Neural cell (in vitro differentiated cells): ENCODE measurements at regions not wholly inside any gene's neighbourhood (a gene's known extent, or its start where the extent isn't known, plus 50 kb on each side); places are given as distances from the start of the nearest gene placed in this dataset.

Experiments
- H2AFZ ChIP-seq: fragments of 200-600, 300-800 bp; sonication (generic), shearing (Covaris generic); 2 replicates; pipeline ENCODE4 v1.6.0; 2014; ENCODE audit warnings: low read depth, mild to moderate bottlenecking, antibody characterized with exemption, low read length, moderate library complexity
- H3F3A ChIP-seq: fragments of 200-600 bp; shearing (Covaris generic); 2 replicates; pipeline ENCODE4 v1.6.1; 2016; ENCODE audit warnings: mild to moderate bottlenecking, moderate library complexity, mixed read lengths, antibody characterized with exemption, low read length; ENCODE audit not compliant: insufficient read depth, poor library complexity, severe bottlenecking
- H3K27ac ChIP-seq: fragments of 200-600, 300-800 bp; sonication (generic), shearing (Covaris generic); 2 replicates; pipeline ENCODE4 v1.5.1; 2014; ENCODE audit warnings: mild to moderate bottlenecking, low read length, moderate library complexity
- H3K27me3 ChIP-seq: fragments of 300-800, 200-600 bp; sonication (generic), shearing (Covaris generic); 2 replicates; pipeline ENCODE4 v1.6.0; 2014; ENCODE audit warnings: mild to moderate bottlenecking, low read depth, low read length, moderate library complexity; ENCODE audit not compliant: insufficient read depth
- H3K36me3 ChIP-seq: fragments of 300-800, 200-600 bp; sonication (generic), shearing (Covaris generic); 2 replicates; pipeline ENCODE4 v1.5.1; 2014; ENCODE audit warnings: mild to moderate bottlenecking, antibody characterized with exemption, low read length, moderate library complexity; ENCODE audit not compliant: insufficient read depth
- H3K4me2 ChIP-seq: fragments of 300-800, 200-600 bp; sonication (generic), shearing (Covaris generic); 2 replicates; pipeline ENCODE4 v1.6.0; 2014; ENCODE audit warnings: mild to moderate bottlenecking, low read length
- H3K4me3 ChIP-seq: fragments of 300-800, 200-600 bp; sonication (generic), shearing (Covaris generic); 2 replicates; pipeline ENCODE4 v1.5.1; 2014; ENCODE audit warnings: mild to moderate bottlenecking, low read length, moderate library complexity
- H3K79me2 ChIP-seq: fragments of 200-600 bp; shearing (Covaris generic); replicated peaks from 2 replicates; pipeline ENCODE4 v1.6.0; 2014; ENCODE audit warnings: mild to moderate bottlenecking, low read length, moderate library complexity; ENCODE audit not compliant: insufficient read depth
- H3K9ac ChIP-seq: fragments of 300-800, 200-600 bp; sonication (generic), shearing (Covaris generic); 2 replicates; pipeline ENCODE4 v1.6.1; 2016; ENCODE audit warnings: mild to moderate bottlenecking, low read length, mixed read lengths
- H3K9me2 ChIP-seq: fragments of 200-600 bp; shearing (Covaris generic); 2 replicates; pipeline ENCODE4 v1.6.1; 2016; ENCODE audit warnings: mild to moderate bottlenecking, low read length, mixed read lengths; ENCODE audit not compliant: insufficient read depth
- H3K9me3 ChIP-seq: fragments of 200-600, 300-800 bp; sonication (generic), shearing (Covaris generic); 2 replicates; pipeline ENCODE4 v1.6.1; 2016; ENCODE audit warnings: mild to moderate bottlenecking, mixed run types, low read length, moderate library complexity, mixed read lengths
- H4K20me1 ChIP-seq: fragments of 200-600 bp; shearing (Covaris generic); 2 replicates; pipeline ENCODE4 v1.6.1; 2016; ENCODE audit warnings: mild to moderate bottlenecking, mixed run types; ENCODE audit not compliant: insufficient read depth
- CTCF ChIP-seq: fragments of 450-650 bp; IDR thresholded peaks from 2 replicates; pipeline ENCODE4 v1.5.1; 2014; ENCODE audit warnings: antibody characterized with exemption, mild to moderate bottlenecking, moderate library complexity; ENCODE audit not compliant: poor library complexity, severe bottlenecking
- EP300 ChIP-seq: fragments of 450-650 bp; conservative IDR thresholded peaks from 2 replicates; pipeline ENCODE4 v1.6.1; 2014; ENCODE audit warnings: antibody characterized with exemption, mild to moderate bottlenecking, moderate library complexity; ENCODE audit not compliant: poor library complexity, severe bottlenecking
- EZH2 ChIP-seq: fragments of 200-600, 300-800 bp; shearing (Covaris generic), sonication (generic); IDR thresholded peaks from 2 replicates; pipeline ENCODE4 v1.6.1; 2014; ENCODE audit warnings: antibody characterized with exemption, low read length, borderline replicate concordance, mild to moderate bottlenecking; ENCODE audit not compliant: insufficient read depth, poor library complexity, severe bottlenecking
- MXI1 ChIP-seq: fragments of 450-650 bp; conservative IDR thresholded peaks from 2 replicates; pipeline ENCODE4 v1.6.1; 2014; ENCODE audit warnings: antibody characterized with exemption, mild to moderate bottlenecking; ENCODE audit not compliant: poor library complexity, severe bottlenecking
- POLR2AphosphoS5 ChIP-seq: IDR thresholded peaks from 2 replicates; pipeline ENCODE4 v1.6.1; 2012
- RAD21 ChIP-seq: fragments of 450-650 bp; conservative IDR thresholded peaks from 2 replicates; pipeline ENCODE4 v1.6.1; 2014; ENCODE audit warnings: antibody characterized with exemption, mild to moderate bottlenecking, moderate library complexity
- REST ChIP-seq: IDR thresholded peaks from 2 replicates; pipeline ENCODE4 v1.6.1; 2012; ENCODE audit warnings: borderline replicate concordance
- SMC3 ChIP-seq: fragments of 450-650 bp; conservative IDR thresholded peaks from 2 replicates; pipeline ENCODE4 v1.6.1; 2014; ENCODE audit warnings: antibody characterized with exemption, mild to moderate bottlenecking, moderate library complexity; ENCODE audit not compliant: poor library complexity
- TAF1 ChIP-seq: IDR thresholded peaks from 2 replicates; pipeline ENCODE4 v1.6.1; 2012; ENCODE audit warnings: low read depth

DNA sequence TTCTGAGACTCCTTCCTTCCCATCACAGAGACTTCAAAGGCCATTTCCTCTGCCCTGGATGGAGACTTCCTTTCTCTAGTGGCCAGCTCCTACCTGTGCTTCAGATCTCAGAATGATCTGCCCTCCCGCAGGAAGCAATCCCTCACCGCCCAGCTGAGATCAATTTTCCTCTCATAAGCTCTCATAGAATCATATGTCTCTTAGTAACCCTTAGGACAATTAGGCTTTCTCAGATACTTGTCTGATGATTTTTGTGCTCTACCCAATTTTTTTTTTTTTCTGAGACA lies 212.6 kb upstream of the PRSS58 start:
- Histone ChIP-seq H2AFZ (no peak overlapping the region), H3F3A (no peaks in the 10 kb centered on the region), H3K79me2 (no peaks in the 10 kb centered on the region), H3K36me3 (no peaks in the 10 kb centered on the region), H3K9ac (no peak overlapping the region), H3K4me3 (no peak overlapping the region), H3K27ac (no peak overlapping the region), H3K9me2 (no peaks in the 10 kb centered on the region), H3K27me3 (no peaks in the 10 kb centered on the region), H4K20me1 (no peaks in the 10 kb centered on the region), H3K4me2 (no peak overlapping the region), H3K9me3 (no peaks in the 10 kb centered on the region)
- TF ChIP-seq REST, result no peak
- TF ChIP-seq EZH2, result no peak
- TF ChIP-seq EP300, result no peak
- no peak for TF ChIP-seq RAD21
- no peak for TF ChIP-seq POLR2AphosphoS5
- TF ChIP-seq TAF1, result no peak
- no peak for TF ChIP-seq MXI1
- no peak for TF ChIP-seq SMC3
- no peak for TF ChIP-seq CTCF

DNA sequence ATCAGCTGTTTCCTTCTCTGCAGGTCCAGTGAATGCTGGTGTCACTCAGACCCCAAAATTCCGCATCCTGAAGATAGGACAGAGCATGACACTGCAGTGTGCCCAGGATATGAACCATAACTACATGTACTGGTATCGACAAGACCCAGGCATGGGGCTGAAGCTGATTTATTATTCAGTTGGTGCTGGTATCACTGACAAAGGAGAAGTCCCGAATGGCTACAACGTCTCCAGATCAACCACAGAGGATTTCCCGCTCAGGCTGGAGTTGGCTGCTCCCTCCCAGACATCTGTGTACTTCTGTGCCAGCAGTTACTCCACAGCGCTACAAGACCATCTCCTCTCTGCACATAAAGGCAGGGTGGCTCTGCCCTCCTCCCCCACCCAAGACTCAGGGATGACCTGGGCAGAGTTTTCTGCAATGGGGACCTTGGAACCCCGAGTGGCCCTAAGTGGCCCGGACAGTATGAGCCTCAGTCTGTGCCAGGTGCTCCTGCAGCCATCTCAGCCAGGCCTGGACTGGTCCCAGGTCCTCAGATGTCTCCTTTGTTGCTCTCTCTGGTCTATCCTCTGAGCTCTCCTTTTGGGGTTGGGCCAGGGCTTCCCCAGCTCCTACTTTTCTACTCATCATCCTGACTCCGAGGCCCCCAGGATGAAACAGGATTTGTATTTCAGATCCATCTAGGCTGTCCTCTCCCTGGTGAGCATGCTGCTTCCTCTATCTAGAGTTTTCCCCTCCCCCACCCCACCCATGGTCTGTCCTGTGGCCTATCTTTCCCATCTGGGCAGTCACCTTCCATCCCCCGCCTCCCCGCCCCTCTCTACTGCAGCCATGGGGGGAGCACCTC lies 212.1 kb upstream of the PRSS58 start:
- no peak overlapping the region for H3K27ac ChIP-seq
- H3K4me2 ChIP-seq, result no peak overlapping the region
- no peaks in the 10 kb centered on the region for H3F3A ChIP-seq
- H3K9me3 ChIP-seq, result no peaks in the 10 kb centered on the region
- no peaks in the 10 kb centered on the region for H3K9me2 ChIP-seq
- no peaks in the 10 kb centered on the region for H3K27me3 ChIP-seq
- no peak overlapping the region for H2AFZ ChIP-seq
- no peaks in the 10 kb centered on the region for H3K36me3 ChIP-seq
- H3K4me3 ChIP-seq, result no peak overlapping the region
- H4K20me1 ChIP-seq, result no peaks in the 10 kb centered on the region
- H3K79me2 ChIP-seq, result no peaks in the 10 kb centered on the region
- TF ChIP-seq TAF1 (no peak), CTCF (no peak), EZH2 (no peak)
- no peak overlapping the region for H3K9ac ChIP-seq
